ENCODE measurements at regions not wholly inside any gene's neighbourhood (a gene's known extent, or its start where the extent isn't known, plus 50 kb on each side); places are given as distances from the start of the nearest gene placed in this dataset.

GRCh38 chr16:49018259-49018931 is 263.2 kb downstream of the CBLN1 start:
- TF ChIP-seq CTCF (IDR thresholded peaks at IDR 0.05; ENCODE audit: low read depth, low read length) = no peak

GRCh38 chr16:49017501-49017900 is 264.1 kb downstream of the CBLN1 start:
- no peak for DNase-seq (ENCODE audit: extremely low read depth, low read depth)
- TF ChIP-seq CTCF (IDR thresholded peaks at IDR 0.05; ENCODE audit: low read depth, low read length) = no peak

More at GRCh38 chr16:49018259-49018931, 263.2 kb downstream of the CBLN1 start:
- no peak for DNase-seq (ENCODE audit: extremely low read depth, low read depth)

GRCh38 chr16:49016461-49016860 is 265.2 kb downstream of the CBLN1 start:
- no peak for DNase-seq (ENCODE audit: extremely low read depth, low read depth)
- no peak for TF ChIP-seq CTCF (IDR thresholded peaks at IDR 0.05; ENCODE audit: low read depth, low read length)

- no peak for TF ChIP-seq CTCF (IDR thresholded peaks at IDR 0.05; ENCODE audit: low read depth, low read length)
- no peak for DNase-seq (ENCODE audit: extremely low read depth, low read depth)
These were observed 266.4 kb downstream of the CBLN1 start for GRCh38 chr16:49015225-49015592.

GRCh38 chr16:49014277-49015224 is 267.1 kb downstream of the CBLN1 start:
- DNase-seq (ENCODE audit: extremely low read depth, low read depth) = no peak
- no peak for TF ChIP-seq CTCF (IDR thresholded peaks at IDR 0.05; ENCODE audit: low read depth, low read length)

- no peak for TF ChIP-seq CTCF (IDR thresholded peaks at IDR 0.05; ENCODE audit: low read depth, low read length)
- DNase-seq (ENCODE audit: extremely low read depth, low read depth) = no peak
These were observed 267.9 kb downstream of the CBLN1 start for GRCh38 chr16:49013727-49014080.
